Fibroblast of pulmonary artery (primary cell): ENCODE measurements at regions not wholly inside any gene's neighbourhood (a gene's known extent, or its start where the extent isn't known, plus 50 kb on each side); places are given as distances from the start of the nearest gene placed in this dataset.

ENCODE experiments used
- DNase-seq: peaks from one replicate; pipeline ENCODE4 v3.0.0-alpha.2; 2010; ENCODE audit warnings: low read depth
- H3K4me3 ChIP-seq: replicated peaks from 2 replicates; pipeline ENCODE4 v1.5.1; 2011; ENCODE audit warnings: low read depth, mild to moderate bottlenecking, control low read depth, low read length, moderate library complexity
- TF ChIP-seq, protein P1 (sequence below): IDR thresholded peaks from 2 replicates; pipeline ENCODE4 v1.5.1; 2011; ENCODE audit warnings: mild to moderate bottlenecking, control low read depth, low read length, inconsistent platforms; ENCODE audit errors: missing control alignments

DNA sequence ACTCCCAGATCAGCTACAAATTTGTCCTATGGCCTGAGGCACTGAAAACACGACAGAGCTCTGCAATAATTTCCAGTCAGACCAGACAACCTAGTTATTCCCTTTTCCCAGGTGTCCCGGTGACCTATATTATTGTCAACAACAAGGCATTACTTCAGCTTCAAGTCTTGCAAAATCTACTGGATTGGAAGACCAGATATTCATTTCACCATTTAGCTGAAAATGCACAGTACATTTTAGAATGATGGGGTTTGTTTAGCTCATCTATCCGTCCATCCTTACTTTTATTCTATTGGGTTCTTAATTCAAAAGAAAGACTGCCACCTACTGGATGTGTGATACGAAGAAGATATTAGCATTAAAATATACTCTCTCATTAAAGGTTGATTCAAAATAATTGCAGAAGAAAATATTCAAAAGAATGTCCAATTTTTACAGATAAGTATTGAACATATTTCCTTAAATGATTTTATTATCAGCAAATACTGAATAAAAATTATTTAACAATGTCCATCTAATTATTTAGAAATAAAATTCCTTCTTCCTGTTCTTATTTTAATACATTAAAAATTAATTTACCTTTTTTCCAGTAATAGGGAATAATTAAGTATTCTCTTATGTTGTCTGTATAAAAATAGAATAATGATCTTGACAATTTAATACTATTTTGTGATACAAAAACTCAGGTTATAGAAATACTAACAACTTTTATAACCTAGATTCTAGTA, 244.9 kb upstream of the LRIG3 start:
- DNase-seq = peak; percentile 62
- H3K4me3 ChIP-seq = no peak overlapping the region
- TF ChIP-seq, protein P1, sequence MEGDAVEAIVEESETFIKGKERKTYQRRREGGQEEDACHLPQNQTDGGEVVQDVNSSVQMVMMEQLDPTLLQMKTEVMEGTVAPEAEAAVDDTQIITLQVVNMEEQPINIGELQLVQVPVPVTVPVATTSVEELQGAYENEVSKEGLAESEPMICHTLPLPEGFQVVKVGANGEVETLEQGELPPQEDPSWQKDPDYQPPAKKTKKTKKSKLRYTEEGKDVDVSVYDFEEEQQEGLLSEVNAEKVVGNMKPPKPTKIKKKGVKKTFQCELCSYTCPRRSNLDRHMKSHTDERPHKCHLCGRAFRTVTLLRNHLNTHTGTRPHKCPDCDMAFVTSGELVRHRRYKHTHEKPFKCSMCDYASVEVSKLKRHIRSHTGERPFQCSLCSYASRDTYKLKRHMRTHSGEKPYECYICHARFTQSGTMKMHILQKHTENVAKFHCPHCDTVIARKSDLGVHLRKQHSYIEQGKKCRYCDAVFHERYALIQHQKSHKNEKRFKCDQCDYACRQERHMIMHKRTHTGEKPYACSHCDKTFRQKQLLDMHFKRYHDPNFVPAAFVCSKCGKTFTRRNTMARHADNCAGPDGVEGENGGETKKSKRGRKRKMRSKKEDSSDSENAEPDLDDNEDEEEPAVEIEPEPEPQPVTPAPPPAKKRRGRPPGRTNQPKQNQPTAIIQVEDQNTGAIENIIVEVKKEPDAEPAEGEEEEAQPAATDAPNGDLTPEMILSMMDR = peak; percentile 63

DNA sequence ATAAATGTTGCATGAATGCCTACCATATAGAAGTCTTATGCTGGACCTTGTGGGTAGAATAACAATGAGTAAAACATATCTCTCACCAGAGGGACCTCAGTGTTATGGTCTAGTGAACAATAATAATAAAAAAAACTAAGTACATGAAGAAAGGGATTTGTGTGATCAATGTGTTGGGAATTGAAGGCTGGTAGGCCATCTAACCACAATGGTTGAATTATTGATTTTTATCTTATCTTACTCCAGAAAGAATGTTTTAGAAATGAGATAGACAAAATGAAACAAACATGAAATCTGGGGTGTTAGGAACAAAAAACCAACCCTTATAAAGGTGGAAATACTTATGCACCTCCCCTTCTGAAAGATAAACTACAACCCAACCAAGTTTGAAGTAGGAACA, 243.9 kb upstream of the LRIG3 start:
- DNase-seq = no peak
- H3K4me3 ChIP-seq = no peak overlapping the region
- TF ChIP-seq, protein P1 = no peak

DNA sequence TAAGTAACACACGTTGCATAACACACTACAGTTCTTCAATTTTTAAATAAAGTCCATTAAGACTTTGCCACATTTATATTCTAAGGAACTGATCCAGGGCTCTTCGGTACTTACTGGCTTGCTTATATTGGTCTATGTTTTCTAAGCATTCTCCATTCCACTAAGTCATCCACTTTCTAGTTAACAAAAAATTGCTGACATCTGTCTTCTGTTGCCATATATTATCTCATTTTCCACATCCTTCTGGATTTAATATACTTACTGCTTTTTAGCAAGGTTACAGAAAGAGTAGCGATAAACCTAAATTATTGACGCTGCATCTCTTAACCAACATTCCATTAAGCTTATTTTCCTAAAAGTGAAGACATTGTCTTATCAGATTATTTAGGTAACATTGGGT, 238.4 kb upstream of the LRIG3 start:
- H3K4me3 ChIP-seq = no peak overlapping the region
- TF ChIP-seq, protein P1 = no peak
- DNase-seq = no peak

DNA sequence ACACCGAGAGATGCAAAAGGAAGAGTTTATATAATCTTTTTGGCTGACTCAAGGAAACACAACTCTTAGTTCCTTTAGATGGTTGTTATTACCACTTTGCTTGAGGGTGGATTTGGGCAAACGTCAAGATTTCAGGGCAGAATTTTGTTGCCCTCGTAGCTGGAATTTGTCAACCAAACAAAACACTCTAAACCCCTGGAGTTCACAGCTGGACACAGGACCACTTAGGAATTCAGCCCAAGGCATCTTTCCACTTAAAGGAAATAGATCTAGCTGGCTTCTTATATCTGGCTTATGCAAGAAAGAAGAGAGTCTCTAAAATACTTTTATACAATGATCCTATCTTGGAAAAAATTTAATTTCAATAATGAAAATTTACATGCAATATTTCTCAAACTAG, 237.8 kb upstream of the LRIG3 start:
- no peak overlapping the region for H3K4me3 ChIP-seq
- DNase-seq = no peak
- TF ChIP-seq, protein P1 = no peak

DNA sequence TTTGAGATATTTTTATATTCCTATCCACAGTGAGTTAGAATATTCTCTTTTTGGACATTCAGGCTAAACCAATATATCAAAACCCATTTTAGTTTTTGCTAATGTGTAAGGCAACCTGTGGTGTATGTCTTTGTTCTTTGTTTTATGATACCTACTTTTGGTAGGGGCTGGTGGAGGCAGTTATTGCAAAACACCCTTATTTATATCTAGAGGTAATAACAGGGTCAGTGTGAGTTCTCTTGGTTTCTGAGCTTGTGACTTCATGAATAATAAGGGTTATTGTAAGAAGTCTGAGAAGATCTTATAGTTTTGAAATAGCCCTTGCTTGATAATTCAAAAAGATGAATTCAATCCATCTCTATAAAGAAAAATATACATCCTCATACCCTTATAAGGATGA, 235.1 kb upstream of the LRIG3 start:
- DNase-seq = no peak
- TF ChIP-seq, protein P1 = no peak
- H3K4me3 ChIP-seq = no peak overlapping the region

DNA sequence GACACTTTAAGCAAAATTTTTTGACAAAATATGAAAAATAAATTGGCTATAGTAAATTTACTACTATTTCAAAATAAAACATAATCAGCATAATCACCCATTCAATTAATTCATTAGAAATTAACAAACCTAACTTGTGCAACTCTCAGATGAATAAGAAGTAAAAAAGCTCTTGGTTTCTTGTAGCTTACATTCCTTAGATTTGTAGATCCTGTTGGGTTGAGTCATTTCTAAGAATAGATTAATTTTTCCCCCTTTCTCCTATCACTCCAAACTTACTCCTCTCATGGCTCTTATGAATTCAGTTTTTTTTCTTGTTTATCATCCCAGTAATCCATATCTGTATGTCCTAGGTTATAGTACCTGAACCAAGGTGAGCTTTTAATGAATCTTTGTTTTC, 230.9 kb upstream of the LRIG3 start:
- TF ChIP-seq, protein P1 = no peak
- peak; percentile 20 for DNase-seq
- no peak overlapping the region for H3K4me3 ChIP-seq

DNA sequence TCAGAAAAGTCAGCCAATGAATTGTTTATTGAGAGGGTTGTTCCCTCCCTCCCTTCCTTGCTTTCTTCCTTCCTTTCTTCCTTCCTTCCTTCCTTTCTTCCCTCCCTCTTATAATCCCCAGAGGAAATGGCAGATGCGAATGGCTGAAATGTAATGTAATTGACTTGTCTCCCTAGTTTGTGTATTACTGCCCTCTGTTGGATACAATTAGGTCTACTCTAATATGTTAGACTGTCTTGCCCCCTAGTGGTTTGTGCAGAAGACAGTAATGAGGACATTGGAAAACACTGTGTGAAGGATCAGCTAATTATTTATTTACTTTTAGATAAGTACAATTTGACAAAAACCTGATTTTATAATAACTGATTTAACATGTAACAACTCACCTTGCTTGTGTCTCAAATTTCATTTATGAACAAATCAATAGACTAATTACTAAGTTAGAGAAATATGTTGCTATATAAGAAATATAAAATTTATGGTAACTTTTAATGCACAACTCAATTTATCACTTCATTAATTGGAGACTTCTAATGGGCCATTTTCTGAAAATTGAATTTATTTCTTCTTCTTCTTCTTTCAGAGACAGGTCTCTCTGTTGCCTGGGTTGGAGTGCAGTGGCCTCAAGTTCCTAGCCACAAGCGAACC, 229.8 kb upstream of the LRIG3 start:
- H3K4me3 ChIP-seq = no peak overlapping the region
- TF ChIP-seq, protein P1 = no peak
- peak; percentile 91 for DNase-seq
